HUES64 (cell line): ENCODE measurements at regions not wholly inside any gene's neighbourhood (a gene's known extent, or its start where the extent isn't known, plus 50 kb on each side); places are given as distances from the start of the nearest gene placed in this dataset.

Experiments
- H3K27ac ChIP-seq: 2 replicates; pipeline ENCODE4 v1.7.0; 2013; ENCODE audit warnings: low read depth, low read length, inconsistent platforms
- H3K27me3 ChIP-seq: 2 replicates; pipeline ENCODE4 v1.6.1; 2013; ENCODE audit warnings: mild to moderate bottlenecking, low read length; ENCODE audit not compliant: insufficient read depth
- H3K36me3 ChIP-seq: 2 replicates; pipeline ENCODE4 v1.6.1; 2013; ENCODE audit warnings: mild to moderate bottlenecking, low read length; ENCODE audit not compliant: insufficient read depth
- H3K4me1 ChIP-seq: 2 replicates; pipeline ENCODE4 v1.6.1; 2013; ENCODE audit warnings: mild to moderate bottlenecking, low read length, moderate library complexity; ENCODE audit not compliant: insufficient read depth
- H3K4me3 ChIP-seq: 2 replicates; pipeline ENCODE4 v1.5.1; 2013; ENCODE audit warnings: mild to moderate bottlenecking, low read length, moderate library complexity
- H3K9ac ChIP-seq: 2 replicates; pipeline ENCODE4 v1.6.1; 2013; ENCODE audit warnings: mild to moderate bottlenecking, low read depth, low read length
- H3K9me3 ChIP-seq: 2 replicates; pipeline ENCODE4 v1.6.1; 2013; ENCODE audit warnings: low read depth, low read length; ENCODE audit not compliant: insufficient read depth
- WGBS: fragments of 150-250, 120-280 bp; methylation state at CpG from one replicate; pipeline ENCODE4 v1.1.7; 2013; ENCODE audit warnings: missing lambda C conversion rate; 5-methylcytosine and 5-hydroxymethylcytosine counted together

- H3K27me3 ChIP-seq: no peaks in the 10 kb centered on the region
- no peaks in the 10 kb centered on the region for H3K36me3 ChIP-seq
- no peaks in the 10 kb centered on the region for H3K9me3 ChIP-seq
- no peak overlapping the region for H3K27ac ChIP-seq
- no peaks in the 10 kb centered on the region for H3K4me1 ChIP-seq
- 88% methylated on average over 1 of the region's 1 CpG for WGBS
- no peak overlapping the region for H3K9ac ChIP-seq
- no peak overlapping the region for H3K4me3 ChIP-seq
These were observed 51.2 kb upstream of the SORCS1 start for GRCh38 chr10:107215681-107216080.
